HEK293T (cell line): ENCODE measurements at regions not wholly inside any gene's neighbourhood (a gene's known extent, or its start where the extent isn't known, plus 50 kb on each side); places are given as distances from the start of the nearest gene placed in this dataset.

ENCODE experiments used
- CTBP1 ChIP-seq: fragments of 450-650 bp; IDR thresholded peaks from 2 replicates; pipeline ENCODE4 v1.6.1; 2016; ENCODE audit warnings: borderline replicate concordance
- ELF4 ChIP-seq: fragments of 450-650 bp; IDR thresholded peaks from 2 replicates; pipeline ENCODE4 v1.6.1; 2017; ENCODE audit warnings: antibody characterized with exemption
- FOXA1 ChIP-seq: fragments of 450-650 bp; IDR thresholded peaks from 2 replicates; pipeline ENCODE4 v1.6.1; 2016; ENCODE audit warnings: mild to moderate bottlenecking
- FOXK2 ChIP-seq: fragments of 450-650 bp; IDR thresholded peaks from 2 replicates; pipeline ENCODE4 v1.6.1; 2016; ENCODE audit warnings: mild to moderate bottlenecking
- FOXM1 ChIP-seq: fragments of 450-650 bp; IDR thresholded peaks from 2 replicates; pipeline ENCODE4 v1.6.1; 2017; ENCODE audit warnings: mild to moderate bottlenecking, borderline replicate concordance
- L3MBTL2 ChIP-seq: fragments of 450-650 bp; conservative IDR thresholded peaks from 2 replicates; pipeline ENCODE4 v1.6.1; 2016; ENCODE audit warnings: mild to moderate bottlenecking
- LEF1 ChIP-seq: fragments of 450-650 bp; IDR thresholded peaks from 2 replicates; pipeline ENCODE4 v1.6.1; 2017; ENCODE audit warnings: mild to moderate bottlenecking, borderline replicate concordance
- NFRKB ChIP-seq: fragments of 450-650 bp; IDR thresholded peaks from 2 replicates; pipeline ENCODE4 v1.6.1; 2016; ENCODE audit warnings: mild to moderate bottlenecking, moderate library complexity
- PKNOX1 ChIP-seq: fragments of 450-650 bp; IDR thresholded peaks from 2 replicates; pipeline ENCODE4 v1.6.1; 2016
- SP1 ChIP-seq: fragments of 450-650 bp; IDR thresholded peaks from 2 replicates; pipeline ENCODE4 v1.6.1; 2017
- SUZ12 ChIP-seq: fragments of 450-650 bp; IDR thresholded peaks from 2 replicates; pipeline ENCODE4 v1.6.1; 2016; ENCODE audit warnings: mild to moderate bottlenecking
- TARDBP ChIP-seq: fragments of 450-650 bp; IDR thresholded peaks from 2 replicates; pipeline ENCODE4 v1.6.1; 2016
- ZNF384 ChIP-seq: fragments of 450-650 bp; IDR thresholded peaks from 2 replicates; pipeline ENCODE4 v1.6.1; 2016

GRCh38 chr2:180677930-180678624 is 302.3 kb upstream of the UBE2E3 start:
- TF ChIP-seq FOXK2 (no peak), LEF1 (no peak), TARDBP (no peak), SP1 (no peak), ELF4 (no peak), NFRKB (no peak), SUZ12 (no peak), L3MBTL2 (no peak), ZNF384 (no peak), FOXM1 (no peak), CTBP1 (no peak), PKNOX1 (no peak), FOXA1 (no peak)
